NAMALWA (cell line): ENCODE measurements at regions not wholly inside any gene's neighbourhood (a gene's known extent, or its start where the extent isn't known, plus 50 kb on each side); places are given as distances from the start of the nearest gene placed in this dataset.
A peak's percentile ranks its signal among the peaks of the same experiment; 100 is the strongest.

Source experiments
- DNase-seq: peaks from one replicate; pipeline ENCODE4 v3.0.0-alpha.2; 2015; ENCODE audit warnings: low spot score

DNA sequence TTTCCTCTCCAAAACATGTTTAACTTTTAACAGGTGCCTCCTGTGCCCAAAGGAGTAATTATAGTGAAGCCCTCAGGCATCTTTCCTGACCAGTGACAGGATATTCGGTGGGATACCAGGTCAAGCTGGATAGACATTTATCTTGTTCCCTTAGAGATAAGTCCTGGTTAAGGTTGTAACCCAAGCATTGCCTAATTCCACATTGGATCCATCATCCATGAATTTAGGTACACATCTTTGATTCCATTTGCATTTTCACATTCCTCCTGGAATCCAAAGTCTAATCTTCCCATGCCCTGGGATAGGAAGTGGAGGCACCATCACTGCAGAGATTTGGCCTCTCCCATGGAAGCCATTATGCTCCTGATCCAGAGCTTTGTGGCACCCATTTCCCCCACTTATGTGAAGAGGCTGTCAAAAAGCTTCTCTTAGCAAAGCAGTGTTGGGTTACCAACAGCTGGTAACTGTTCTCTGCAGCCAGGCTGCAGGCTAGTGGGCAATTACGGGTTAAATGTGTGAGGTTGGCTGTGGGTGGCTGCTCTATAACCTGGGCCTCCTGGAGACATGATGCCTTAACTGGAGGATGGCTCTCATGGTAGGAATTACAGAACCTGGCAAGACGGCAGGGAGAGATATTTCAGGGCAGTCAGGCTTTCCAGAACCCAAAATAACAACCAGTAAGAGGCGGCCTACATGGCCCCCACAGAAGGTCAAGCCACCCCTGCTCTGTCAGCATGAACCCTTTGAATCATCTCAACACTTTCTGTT, 96.9 kb upstream of the VGLL2 start:
- DNase-seq, result no peak

DNA sequence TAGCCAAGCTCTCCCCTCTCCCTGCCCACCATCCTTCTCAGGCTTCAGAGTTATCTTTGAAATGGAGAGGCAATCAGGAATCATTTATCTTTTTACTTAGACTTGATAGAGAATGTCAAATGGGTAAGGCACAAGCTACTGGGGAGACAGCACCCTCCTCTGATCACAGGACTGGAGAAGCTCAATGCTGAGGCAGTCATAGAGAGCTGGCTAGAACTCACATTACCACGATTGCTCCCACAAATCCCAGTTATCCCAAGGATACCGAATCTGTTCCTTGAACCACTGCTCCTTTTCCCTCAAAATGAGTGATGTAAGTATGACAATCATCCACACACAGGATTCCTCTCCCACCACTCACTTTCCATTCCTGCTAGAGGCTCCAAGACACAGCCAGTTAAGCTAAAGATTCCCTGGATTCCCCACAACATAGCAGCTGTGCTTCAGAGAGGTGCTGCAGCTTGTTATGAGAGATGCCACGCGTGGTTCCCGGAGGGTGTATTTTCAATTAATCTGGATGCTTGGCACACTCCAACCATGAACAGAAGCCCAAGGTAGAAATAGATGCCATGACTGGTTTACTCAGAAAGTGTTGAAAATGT, 96.2 kb upstream of the VGLL2 start:
- no peak for DNase-seq

DNA sequence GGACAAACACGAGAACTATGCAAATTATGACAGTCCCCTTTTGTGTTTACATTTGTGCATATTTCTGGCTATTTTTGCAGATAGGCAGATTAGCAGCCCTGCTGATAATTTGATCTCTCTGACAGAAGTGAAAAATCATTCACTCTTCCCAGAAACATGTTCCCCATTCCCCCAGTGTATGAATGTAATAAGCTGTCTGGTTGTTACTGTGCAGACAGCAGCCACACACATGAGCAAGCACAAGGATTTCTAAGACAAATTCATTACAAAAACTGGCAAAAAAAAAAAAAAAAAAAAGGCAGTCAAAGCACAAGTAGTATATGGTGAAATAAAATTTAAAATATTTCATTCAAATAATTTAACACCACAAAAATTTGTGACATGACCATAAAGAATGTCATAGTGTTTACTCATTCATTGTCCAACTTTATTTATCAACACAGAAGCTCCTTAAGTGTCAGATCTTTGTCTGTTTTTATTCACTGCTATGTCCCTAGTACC, 95.5 kb upstream of the VGLL2 start:
- no peak for DNase-seq

DNA sequence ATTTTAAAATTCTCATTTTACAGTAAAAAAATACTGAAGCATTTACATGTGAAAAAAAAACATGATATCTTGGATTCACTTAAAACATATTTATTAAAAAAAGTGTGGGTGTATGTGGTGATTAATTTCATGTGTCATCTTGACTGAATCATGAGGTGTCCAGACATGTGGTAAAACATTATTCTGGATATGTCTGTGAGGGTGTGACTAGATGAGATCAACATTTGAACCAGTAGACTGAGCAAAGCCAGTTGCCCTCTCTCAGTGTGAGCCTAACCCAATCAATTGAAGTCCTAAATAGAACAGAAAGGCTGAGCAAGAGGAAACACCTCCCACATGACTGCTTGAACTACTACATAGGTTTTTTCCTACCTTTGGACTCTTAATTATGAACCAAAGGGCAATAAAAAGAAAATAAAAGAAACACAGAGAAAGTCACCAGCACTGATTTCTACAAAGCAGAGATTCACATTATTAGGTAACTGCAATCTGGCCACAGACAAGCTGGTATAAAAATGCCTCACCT, 90.5 kb upstream of the VGLL2 start:
- no peak for DNase-seq

DNA sequence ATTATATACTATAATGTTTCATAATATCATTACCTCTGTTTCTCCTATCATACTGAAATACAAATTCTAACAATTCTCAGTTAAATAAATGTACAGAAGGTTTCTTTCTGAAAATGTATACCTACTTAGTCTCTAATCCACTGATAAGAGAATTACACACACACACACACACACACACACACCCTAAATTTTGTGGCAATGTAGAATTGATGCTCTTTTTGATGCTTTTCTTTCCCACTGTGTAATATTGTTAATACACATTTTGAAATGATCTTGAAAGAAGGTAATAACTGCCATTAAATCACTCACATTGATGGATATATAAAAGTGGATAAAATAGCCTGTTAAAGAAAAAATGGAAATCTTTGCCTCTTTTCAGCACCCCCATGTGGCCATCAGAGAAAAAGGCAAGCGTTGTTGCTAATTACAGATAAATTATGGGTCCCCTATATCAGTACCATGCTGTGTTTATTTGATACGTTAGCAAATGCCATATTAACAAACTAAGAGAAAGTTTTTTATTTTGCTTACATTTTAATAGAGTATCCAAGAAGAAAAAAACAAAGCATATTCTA, 76.6 kb upstream of the VGLL2 start:
- peak; percentile 36 for DNase-seq

DNA sequence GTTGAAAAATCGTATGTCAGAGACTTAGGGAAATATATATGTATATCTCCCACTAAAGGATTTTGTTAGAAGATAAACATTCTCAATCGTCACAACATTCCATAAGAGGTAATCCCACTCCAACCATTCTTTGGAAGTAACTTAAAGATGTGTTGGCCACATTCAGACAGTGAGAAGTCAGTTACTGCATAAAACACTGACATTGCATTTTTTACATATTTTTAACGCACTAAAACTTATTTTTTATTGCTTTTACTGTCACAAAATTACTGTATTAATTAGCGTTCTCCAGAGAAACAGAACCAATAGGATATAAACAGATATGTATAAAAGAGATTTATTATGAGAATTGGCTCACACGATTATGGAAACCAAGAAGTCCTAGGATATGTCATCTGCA, 74.3 kb upstream of the VGLL2 start:
- DNase-seq, result no peak

DNA sequence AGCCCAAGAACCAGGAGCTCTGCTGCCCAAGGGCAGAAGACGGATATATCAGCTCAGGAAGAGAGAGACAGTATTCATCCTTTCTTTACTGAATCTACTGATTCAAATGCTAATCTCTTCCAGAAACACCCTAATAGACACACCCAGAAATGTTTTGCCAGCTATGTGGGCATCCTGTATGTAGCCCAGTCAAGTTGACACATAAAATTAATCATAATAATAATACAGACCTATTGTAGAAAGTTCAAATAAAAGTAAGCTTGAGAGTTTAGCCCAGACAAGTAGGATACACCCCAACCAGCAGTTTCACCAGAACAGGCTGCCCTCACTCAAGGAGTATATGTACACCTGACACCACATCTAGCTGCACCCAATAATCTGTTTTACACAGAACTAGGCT, 73.9 kb upstream of the VGLL2 start:
- DNase-seq, result no peak

DNA sequence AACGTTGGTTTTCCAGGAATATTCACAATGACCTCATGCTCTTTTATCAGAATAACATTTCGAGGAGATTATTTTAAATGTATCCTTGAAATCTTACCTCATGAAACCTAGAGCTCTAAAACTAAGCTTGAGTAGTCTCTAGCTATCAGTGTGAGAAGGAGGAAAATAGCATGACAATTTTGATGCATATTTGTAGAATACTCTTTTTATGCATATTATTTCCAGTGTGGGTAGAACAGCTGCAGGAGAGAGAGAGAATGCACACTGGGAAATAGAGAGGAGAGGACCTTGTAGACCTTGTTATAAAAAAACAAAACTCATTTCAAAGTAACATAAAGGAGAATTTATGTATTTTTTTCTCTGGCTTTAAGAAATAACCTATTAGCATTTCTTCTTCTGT, 71.1 kb upstream of the VGLL2 start:
- no peak for DNase-seq

DNA sequence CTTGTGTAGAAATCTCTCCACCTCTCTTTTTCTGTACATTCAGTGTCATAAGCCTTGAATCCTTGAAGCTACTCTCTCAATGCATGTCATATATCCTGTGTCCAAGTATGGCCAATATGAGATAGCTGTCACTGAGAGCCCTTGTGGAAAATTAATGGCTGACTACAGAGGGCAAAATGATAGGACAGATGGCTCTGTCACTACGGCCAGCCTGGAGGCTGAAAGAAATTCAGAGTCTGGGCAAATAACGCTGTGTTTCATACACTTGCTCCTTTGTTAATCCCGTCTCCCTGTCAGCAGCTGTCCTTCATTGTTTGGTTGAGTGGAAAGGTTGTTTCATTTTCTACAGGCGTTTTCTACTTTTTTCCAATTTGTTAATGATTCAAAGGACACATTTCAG, 70.4 kb upstream of the VGLL2 start:
- no peak for DNase-seq

DNA sequence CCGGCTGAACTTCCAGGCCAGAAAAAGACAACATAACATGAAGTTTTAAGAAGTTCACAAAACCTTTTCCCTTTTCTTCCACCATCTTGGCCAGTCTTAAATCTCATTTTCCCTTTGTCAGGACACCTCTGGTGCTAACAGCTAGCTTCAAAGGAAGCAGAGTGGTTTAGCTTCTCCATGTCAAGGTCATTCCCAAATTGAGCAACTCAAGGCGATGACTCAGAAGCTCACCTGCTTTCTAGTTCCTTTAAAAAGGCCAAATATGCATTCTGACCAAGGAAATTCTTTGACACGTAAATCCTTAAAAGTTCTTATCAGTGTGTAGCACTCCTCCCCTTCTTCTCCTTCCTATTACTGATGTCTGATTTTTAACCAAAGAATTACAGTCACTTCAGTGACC, 69.6 kb upstream of the VGLL2 start:
- DNase-seq, result no peak

DNA sequence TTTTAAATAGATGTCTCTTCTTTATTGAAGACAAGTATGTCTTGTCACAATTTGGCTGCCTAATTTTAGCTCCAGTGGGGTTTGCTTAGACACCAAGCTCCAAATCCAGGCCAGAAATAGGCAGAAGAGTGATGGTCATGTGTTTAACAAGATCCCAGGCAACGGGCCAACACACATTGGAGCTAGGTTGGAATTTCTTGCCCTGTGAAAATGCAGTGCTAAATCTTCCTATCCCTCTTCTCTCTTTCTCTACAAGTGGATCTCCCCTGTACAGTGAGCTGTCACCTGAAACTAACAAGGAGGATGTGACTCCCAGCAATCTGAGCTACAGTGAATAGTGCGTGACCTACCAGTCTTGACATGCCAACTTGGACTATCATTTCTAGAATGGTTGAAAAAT, 65.3 kb upstream of the VGLL2 start:
- no peak for DNase-seq

DNA sequence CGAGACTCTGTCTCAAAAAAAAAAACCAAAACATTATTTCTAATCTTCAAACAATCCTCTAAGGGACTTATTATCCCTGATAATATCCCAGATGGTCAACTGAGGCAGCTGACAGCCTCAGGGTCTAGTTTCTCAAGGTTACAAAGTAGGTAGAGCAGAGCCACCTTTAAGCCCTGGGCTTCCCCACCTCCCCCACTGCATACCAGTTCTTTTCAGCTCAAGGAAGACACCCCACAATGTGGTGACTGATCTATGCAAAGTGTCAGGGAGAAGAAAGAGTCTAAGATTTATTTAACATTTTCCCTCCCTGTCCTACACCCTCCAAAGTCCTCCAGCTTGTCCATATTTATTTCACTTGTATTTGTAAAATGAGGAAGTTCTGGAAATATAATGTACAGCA, 60.5 kb upstream of the VGLL2 start:
- no peak for DNase-seq

DNA sequence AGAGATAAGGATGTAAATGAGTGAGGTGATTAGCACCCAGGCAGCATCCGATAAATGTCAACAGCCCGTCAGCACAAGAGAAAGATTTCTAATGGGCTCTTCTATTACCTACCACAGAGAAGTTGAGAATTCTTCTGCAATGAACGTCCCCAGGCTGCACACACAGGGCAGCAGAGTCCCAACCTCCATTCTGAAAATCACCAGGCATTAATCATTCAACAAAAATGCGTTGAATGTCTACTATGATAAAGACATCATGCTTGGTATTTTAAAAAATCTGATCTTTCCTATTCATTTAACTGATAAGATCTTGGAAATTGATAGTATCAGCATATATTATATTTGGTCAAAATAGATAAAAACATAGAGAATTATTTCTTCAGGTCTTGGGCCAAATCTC, 59.5 kb upstream of the VGLL2 start:
- DNase-seq, result no peak

DNA sequence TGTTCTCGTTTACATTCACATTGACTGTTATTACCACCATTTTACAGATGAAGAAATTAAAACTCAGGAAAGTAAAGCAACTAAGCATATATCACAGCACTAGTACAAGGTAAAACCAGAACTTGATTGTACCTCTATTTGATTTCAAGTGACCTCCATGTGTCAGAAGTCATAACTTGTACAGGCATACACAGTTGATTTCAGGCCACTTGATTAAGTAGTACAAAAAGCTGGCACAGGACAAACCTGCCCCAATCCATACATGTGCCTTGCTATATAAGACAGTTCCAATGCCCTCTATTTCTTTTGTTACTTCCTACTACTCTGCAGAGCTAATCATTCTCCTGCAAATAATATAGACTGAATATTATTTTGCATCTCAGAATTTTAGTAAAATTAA, 58.8 kb upstream of the VGLL2 start:
- DNase-seq, result no peak

DNA sequence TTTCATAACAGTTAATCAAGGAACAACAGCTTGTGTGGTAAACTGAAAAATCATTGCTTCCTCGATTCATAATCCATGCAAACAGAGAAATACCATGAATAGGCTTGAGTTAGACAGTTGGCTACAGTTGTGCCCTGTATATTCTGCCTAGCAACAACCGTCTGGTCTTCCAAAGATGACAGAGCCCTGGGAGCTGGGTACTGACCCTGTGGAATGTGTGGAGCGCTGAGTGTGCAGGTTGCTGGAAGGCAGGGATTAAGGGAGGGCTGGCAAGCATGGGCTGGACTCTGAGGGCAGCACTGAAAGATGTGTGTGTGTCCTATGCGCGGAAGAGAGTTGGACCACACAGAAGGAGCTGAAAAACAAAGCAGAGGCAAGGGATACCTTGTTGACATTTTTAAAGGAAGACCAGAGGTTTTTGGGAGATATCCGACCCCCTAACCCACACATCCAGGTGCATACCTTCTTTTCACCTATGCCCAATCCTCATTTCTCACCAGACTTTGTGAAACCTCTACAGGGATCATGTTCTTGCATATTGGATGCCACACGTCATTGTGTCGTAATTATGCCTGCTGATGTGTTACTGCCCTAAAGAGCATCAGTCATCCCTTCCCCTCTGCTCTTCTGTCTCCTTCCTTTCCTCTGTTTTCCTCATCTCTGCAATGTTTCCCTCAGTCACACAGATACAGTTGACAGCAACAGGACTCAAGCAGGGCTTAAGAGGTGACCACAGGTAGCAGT, 58.2 kb upstream of the VGLL2 start:
- DNase-seq, result no peak

DNA sequence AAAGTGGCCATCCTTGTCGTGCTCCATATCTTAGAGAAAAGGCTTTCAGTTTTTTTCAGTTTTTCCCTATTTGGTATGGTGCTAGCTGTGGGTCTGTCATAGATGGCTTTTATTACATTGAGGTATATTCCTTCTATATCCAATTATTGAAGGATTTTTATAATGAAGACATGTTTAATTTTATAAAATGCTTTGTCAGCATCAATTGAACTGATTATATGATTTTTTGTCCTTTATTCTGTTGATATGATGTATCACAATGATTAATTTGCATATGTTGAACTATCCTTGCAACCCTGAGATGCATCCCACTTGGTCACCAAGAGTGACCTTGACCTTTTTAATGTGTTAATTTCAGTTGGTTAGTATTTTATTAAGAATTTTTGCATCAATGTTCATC, 55.1 kb upstream of the VGLL2 start:
- no peak for DNase-seq

DNA sequence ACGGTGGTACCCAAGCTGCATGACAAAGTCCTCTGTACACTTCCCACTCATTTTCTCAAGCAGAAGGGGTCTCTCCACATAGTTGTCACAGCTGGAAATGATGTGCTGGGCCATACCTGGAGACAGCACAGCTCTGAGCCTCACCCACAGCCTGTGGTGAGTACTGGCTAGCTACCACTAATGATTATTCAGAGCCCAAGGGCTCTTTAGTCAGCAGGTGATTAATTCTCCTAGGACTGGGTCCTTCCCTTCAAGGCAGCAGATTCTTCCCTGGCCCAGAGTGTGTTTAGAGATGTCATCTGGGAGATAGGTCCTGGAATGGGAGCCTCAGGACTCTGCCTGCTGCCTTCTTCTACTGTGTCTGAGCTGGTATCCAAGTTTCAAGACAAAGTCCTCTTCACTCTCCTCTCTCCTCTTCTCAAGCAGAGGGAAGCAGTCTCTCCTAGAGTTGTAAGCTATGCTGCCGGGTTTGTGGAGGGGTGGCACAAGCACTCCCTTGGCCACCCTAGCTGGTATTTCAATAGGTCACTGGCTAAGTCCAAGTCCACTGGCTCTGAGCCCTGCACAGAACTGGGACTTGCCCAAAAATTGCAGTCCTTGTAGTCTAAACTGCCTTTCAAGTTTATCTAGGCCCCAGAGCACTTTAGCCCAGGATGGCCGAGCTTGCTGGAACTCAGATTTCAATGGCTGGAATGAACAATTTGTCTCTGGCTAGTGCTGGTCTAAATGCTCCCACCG, 49.8 kb upstream of the VGLL2 start:
- DNase-seq, result no peak
